ENCODE measurements at regions not wholly inside any gene's neighbourhood (a gene's known extent, or its start where the extent isn't known, plus 50 kb on each side); places are given as distances from the start of the nearest gene placed in this dataset.

GRCh38 chr20:1757606-1758512 lies 100.3 kb upstream of the SIRPG start:
- no peak overlapping the region for H3K27ac ChIP-seq
- no peaks in the 10 kb centered on the region for H3K9me3 ChIP-seq
- WGBS, 2 donors: 24 to 64% methylated on average over 5 of the region's 5 CpGs
- no peaks in the 10 kb centered on the region for H3K4me1 ChIP-seq
- H3K27me3 ChIP-seq: no peaks in the 10 kb centered on the region
- no peak overlapping the region for H3K4me3 ChIP-seq
- DNase-seq: no peak
- TF ChIP-seq POLR2A (IDR thresholded peaks at IDR 0.05) (no peak), CTCF (IDR thresholded peaks at IDR 0.05) (no peak), POLR2AphosphoS5 (IDR thresholded peaks at IDR 0.05) (no peak), EP300 (IDR thresholded peaks at IDR 0.05) (no peak)
- H3K36me3 ChIP-seq: no peaks in the 10 kb centered on the region
- intact Hi-C loops (cut with DNase I): no loop called here

DNA sequence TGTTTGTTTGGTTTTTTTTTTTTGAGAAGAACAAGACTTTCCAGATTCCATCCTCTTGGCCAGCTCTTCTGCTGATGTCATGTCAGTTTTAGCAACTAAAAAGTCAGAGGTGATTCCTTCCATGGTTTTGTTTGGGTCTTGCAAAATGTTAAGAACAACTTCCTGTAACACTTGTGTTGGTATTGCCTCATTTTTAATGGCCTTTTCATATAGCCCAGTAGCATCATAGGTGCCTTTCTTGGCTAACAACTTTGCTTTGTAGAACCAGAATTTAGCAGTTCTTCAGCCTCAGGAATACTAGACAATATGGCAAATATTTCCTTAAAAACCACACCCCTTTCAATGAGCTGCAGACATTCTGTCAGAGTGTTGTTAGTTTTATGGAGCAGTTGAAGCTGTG lies 99.5 kb upstream of the SIRPG start:
- DNase-seq: no peak
- Histone ChIP-seq H3K4me1 (no peaks in the 10 kb centered on the region), H3K36me3 (no peaks in the 10 kb centered on the region), H3K4me3 (no peak overlapping the region), H3K27me3 (no peaks in the 10 kb centered on the region), H3K27ac (no peak overlapping the region), H3K9me3 (no peaks in the 10 kb centered on the region)
- TF ChIP-seq EP300 (IDR thresholded peaks at IDR 0.05): no peak
- no peak for TF ChIP-seq CTCF (IDR thresholded peaks at IDR 0.05)
- no peak for TF ChIP-seq POLR2A (IDR thresholded peaks at IDR 0.05)
- TF ChIP-seq POLR2AphosphoS5 (IDR thresholded peaks at IDR 0.05): no peak
- intact Hi-C loops (cut with DNase I): no loop called here

DNA sequence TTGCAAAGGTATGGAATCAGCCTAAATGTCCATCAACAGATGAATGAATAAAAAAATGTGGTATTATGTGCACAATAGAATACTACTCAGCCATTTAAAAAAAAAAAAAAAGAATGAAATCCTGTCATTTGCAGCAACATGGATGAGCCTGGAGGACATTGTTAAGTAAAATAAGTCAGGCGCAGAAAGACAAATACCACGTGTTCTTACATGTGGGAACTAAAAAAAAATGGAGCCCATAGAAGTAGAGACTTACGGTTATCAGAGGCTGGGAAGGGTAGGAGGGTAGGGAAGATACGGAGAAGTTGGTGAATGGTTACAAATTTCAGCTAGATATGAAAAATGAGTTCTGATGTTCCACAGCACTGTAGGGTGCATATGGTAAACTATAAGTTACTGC lies 97.2 kb upstream of the SIRPG start:
- Histone ChIP-seq H3K27ac (no peak overlapping the region), H3K36me3 (no peaks in the 10 kb centered on the region), H3K27me3 (no peaks in the 10 kb centered on the region), H3K4me1 (no peaks in the 10 kb centered on the region), H3K9me3 (no peaks in the 10 kb centered on the region), H3K4me3 (no peak overlapping the region)
- intact Hi-C loops (cut with DNase I): no loop called here
- DNase-seq: no peak
- TF ChIP-seq POLR2AphosphoS5 (IDR thresholded peaks at IDR 0.05) (no peak), CTCF (IDR thresholded peaks at IDR 0.05) (no peak), EP300 (IDR thresholded peaks at IDR 0.05) (no peak), POLR2A (IDR thresholded peaks at IDR 0.05) (no peak)
- 90 to 91% methylated on average over 4 of the region's 4 CpGs for WGBS, 2 donors

DNA sequence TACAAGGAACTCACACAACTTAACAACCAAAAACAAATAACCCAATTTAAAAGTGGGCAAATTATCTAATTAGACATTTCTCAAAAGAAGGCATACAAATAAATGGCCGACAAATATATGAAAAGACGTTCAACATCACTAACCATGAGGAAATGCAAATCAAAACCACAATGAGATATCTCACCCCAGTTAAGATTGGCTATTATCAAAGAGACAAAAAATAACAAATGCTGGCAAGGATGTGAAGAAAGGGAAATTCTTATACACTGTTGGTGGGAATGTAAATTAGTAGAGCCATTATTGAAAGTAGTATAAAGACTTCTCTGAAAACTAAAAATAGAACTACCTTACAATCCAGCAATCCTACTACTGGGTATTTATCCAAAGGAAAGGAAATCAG lies 96.7 kb upstream of the SIRPG start:
- WGBS, 2 donors: 57 to 76% methylated on average over 2 of the region's 2 CpGs
- Histone ChIP-seq H3K4me3 (no peak overlapping the region), H3K27ac (no peak overlapping the region), H3K4me1 (no peaks in the 10 kb centered on the region), H3K9me3 (no peaks in the 10 kb centered on the region), H3K36me3 (no peaks in the 10 kb centered on the region), H3K27me3 (no peaks in the 10 kb centered on the region)
- intact Hi-C loops (cut with DNase I): no loop called here
- no peak for DNase-seq
- TF ChIP-seq EP300 (IDR thresholded peaks at IDR 0.05): no peak

DNA sequence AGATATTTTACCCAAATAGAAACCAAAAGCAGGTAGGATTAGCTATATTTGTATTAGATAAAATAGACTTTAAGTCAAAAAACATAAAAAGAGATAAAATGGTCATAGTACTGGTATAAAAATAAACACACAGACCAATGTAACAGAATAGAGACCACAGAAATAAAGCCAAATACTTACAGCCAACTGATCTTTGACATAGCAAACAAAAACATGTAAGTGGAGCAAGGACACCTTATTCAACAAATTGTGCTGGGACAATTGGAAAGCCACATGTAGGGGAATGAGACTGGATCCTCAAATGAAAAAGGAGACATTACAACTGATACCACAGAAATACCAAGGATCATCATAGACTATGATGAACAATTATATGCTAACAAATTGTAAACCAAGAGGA lies 94.5 kb upstream of the SIRPG start:
- intact Hi-C loops (cut with DNase I): no loop called here
- Histone ChIP-seq H3K4me1 (no peaks in the 10 kb centered on the region), H3K27ac (no peak overlapping the region)

More for the DNA sequence above, 94.5 kb upstream of the SIRPG start:
- Histone ChIP-seq H3K9me3 (no peaks in the 10 kb centered on the region), H3K36me3 (no peaks in the 10 kb centered on the region), H3K4me3 (no peak overlapping the region), H3K27me3 (no peaks in the 10 kb centered on the region)
- no peak for DNase-seq
- TF ChIP-seq CTCF (IDR thresholded peaks at IDR 0.05): no peak
- no peak for TF ChIP-seq POLR2A (IDR thresholded peaks at IDR 0.05)
- no peak for TF ChIP-seq POLR2AphosphoS5 (IDR thresholded peaks at IDR 0.05)
- TF ChIP-seq EP300 (IDR thresholded peaks at IDR 0.05): no peak
